OCI-M2 (cell line): ENCODE measurements at regions not wholly inside any gene's neighbourhood (a gene's known extent, or its start where the extent isn't known, plus 50 kb on each side); places are given as distances from the start of the nearest gene placed in this dataset.

Experiments used
- DNase-seq: peaks from one replicate; lab custom pipeline; 2025; ENCODE audit not compliant: unreplicated experiment; lab: John Stamatoyannopoulos, UW

- DNase-seq, result no peak
These were observed 1824.2 kb upstream of the TENM3 start for GRCh38 chr4:180418819-180419531.

- DNase-seq, result no peak
These were observed 1820.1 kb upstream of the TENM3 start for GRCh38 chr4:180422989-180423711.

GRCh38 chr4:180423712-180424057 is 1819.5 kb upstream of the TENM3 start:
- no peak for DNase-seq

DNA sequence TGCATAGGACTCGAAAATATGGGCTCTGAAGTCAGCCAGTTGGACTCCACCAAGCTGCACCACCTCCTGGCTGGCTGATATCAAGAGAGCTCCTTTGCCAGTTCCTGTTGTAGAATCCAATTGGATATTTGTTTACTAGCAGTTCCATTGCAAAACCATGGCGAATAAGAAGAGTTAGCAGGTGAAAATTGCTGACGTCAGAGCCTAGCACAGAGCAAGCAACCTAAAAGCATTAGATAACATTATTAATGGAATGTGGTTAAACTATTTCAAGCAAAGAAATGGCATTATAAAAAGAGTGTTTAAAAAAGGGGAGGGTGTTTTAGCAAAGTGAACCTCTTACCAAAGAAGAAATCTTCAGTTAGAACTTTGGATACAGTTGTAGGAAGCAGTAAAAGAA is 1816.3 kb upstream of the TENM3 start:
- DNase-seq, result no peak

DNA sequence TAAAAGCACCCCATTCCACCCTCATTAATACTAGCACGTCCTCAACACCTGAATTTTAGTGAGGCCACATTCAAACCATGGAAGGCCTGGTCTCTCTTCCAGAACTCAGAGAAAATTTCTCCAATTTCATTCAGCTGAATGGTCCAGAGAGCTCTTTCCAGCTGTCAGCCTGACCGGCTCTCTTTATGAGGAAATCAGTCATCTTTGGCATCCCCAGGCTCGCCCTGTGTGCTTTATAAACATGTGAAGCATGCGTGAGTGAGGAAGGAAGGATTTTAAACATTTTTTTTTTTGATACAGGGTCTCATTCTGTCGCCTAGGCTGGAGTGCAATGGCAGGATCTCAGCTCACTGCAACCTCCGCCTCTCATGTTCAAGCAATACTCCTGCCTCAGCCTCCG is 1812.9 kb upstream of the TENM3 start:
- DNase-seq, result no peak

- no peak for DNase-seq
These were observed 1808.9 kb upstream of the TENM3 start for GRCh38 chr4:180434131-180434895.

- no peak for DNase-seq
These were observed 1806.8 kb upstream of the TENM3 start for GRCh38 chr4:180436361-180436760.

DNA sequence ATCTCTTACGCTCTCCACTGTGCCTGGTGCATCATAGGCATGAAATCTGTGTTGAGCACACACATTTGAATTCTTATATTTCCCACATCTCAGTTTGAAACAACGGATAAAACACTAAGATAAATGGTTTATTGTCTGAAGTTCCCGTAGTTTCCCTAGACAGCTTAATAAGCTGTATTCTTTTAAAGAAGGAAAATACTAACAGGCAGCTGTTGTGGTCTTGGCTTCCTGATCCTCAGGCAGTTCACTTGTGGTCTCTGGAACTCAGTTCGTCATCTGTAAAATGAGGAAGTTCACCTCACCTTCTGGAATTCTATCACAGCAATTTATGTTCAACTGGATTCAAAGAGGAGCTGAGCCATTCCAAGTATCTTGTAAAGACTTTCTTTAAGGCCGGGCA is 1805.6 kb upstream of the TENM3 start:
- DNase-seq, result no peak

DNA sequence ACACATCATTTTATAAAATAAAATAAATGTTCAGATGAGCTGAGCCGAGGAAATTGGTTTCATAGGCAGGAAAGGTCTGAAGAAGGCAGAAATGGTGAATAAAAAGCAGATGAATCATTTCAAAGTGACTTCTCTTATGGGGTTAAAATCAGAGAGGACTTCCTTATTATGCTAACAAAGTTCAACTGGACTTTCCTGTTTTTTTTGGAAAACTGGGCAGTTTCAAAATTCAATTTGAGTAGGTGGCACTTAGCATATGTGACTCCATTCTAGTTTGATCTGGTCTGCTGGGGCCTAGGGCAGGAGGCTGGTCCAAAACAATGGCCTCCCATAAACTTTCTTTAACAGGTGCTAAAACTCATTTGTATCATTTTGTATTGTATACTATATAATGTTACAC is 1794.9 kb upstream of the TENM3 start:
- no peak for DNase-seq

- no peak for DNase-seq
These were observed 1793.7 kb upstream of the TENM3 start for GRCh38 chr4:180449395-180449956.

- no peak for DNase-seq
These were observed 1788.0 kb upstream of the TENM3 start for GRCh38 chr4:180455226-180455625.

DNA sequence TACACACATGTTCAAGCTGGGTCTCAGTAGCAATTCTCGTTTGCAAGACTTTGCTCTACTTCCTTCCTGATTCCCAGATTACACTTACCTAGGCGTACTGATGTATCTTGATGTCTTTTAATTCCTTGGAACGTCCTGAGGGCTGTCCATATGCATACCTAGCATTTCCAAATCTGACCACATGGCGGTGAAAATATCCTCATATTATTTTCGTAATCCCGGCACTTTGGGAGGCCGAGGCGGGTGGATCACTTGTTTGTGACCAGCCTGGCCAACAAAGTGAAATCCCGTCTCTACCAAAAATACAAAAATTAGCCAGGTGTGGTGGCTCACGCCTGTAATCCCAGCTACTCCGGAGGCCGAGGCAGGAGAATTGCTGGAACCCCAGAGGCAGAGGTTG is 1786.3 kb upstream of the TENM3 start:
- no peak for DNase-seq

- no peak for DNase-seq
These were observed 1781.1 kb upstream of the TENM3 start for GRCh38 chr4:180462116-180462515.

GRCh38 chr4:180465364-180465763 is 1777.8 kb upstream of the TENM3 start:
- DNase-seq, result no peak

DNA sequence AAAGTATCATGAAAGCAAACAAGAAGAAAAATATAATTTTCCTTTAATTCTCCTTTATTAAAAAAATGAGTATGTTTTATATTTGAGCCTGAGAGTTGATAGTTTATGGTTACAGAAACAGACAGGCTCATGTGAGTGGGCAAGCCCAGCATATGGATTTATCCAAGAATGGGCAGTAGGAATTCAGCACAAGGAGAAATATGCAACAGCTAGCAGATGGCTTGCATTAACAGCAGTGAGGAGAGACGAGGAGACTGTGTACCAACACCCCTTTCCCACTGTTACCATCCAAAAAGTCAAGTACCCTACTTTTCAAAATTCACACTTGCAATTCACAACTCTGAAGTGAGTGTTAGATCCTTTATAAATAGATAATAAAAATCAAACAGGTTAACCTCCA is 1760.2 kb upstream of the TENM3 start:
- no peak for DNase-seq

- no peak for DNase-seq
These were observed 1757.8 kb upstream of the TENM3 start for GRCh38 chr4:180485407-180485806.

- DNase-seq, result no peak
These were observed 1756.9 kb upstream of the TENM3 start for GRCh38 chr4:180486342-180486741.

GRCh38 chr4:180489787-180490186 is 1753.4 kb upstream of the TENM3 start:
- no peak for DNase-seq

- DNase-seq, result no peak
These were observed 1752.0 kb upstream of the TENM3 start for GRCh38 chr4:180491210-180491609.

DNA sequence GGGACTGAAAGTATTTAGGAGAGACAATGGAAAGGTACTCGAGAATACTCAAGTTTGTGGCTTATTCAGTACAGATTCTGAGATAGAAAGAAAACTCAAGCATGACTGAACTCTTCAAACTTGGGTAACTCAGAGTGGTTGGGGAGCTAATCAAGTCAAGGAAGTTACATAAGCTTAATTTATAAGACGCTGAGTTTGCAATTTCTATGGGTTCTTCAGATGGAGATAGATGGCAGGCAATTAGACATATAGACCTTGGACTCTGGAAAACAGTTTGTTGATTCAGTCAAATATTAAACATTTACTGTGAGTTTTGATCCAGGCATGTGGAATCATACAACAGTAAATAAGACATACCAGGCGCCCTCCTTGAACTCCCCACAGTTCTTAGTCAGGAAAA is 1749.9 kb upstream of the TENM3 start:
- no peak for DNase-seq

DNA sequence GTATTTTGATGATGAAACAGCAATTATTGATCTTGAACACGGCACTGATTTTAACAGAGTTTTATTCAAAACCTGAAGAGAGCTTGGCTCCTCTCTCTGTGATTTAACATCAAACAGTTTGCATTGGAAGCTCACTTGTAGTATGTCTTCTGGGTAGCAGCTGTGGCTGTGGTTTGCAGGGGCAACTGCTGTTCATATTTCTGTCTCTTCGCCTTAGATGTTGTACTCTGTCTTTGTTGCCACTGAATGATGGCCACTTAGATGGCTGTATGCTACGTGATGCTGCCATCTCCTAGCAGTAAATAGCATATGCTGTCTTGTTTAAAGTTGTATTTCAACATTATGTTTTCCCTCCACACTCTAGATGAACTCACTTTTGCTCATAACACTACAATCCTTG is 1743.0 kb upstream of the TENM3 start:
- no peak for DNase-seq
